Fibroblast of skin of left quadriceps (primary cell): ENCODE measurements at regions not wholly inside any gene's neighbourhood (a gene's known extent, or its start where the extent isn't known, plus 50 kb on each side); places are given as distances from the start of the nearest gene placed in this dataset.
"Not testable (repeated sequence)": the region's sequence is repeated elsewhere in the genome, so short reads cannot be mapped to it uniquely, and the experiment has no call there.

Experiments used
- DNase-seq, 2 experiments: peaks; one replicate each; pipeline ENCODE4 v3.0.0-alpha.2; 2013; ENCODE audit warnings: low read depth in 2 of 2

GRCh38 chr7:52592698-52593097 lies 442.7 kb upstream of the POM121L12 start:
- no peak for DNase-seq

GRCh38 chr7:52586704-52587103 lies 448.7 kb upstream of the POM121L12 start:
- no peak for DNase-seq

- DNase-seq: no peak
These were observed 451.4 kb upstream of the POM121L12 start for GRCh38 chr7:52584041-52584440.

GRCh38 chr7:52573141-52573540 lies 462.3 kb upstream of the POM121L12 start:
- DNase-seq: not testable (repeated sequence)

- no peak for DNase-seq
These were observed 464.4 kb upstream of the POM121L12 start for GRCh38 chr7:52571026-52571425.

GRCh38 chr7:52569151-52569550 lies 466.3 kb upstream of the POM121L12 start:
- no peak for DNase-seq

- DNase-seq: no peak
These were observed 469.5 kb upstream of the POM121L12 start for GRCh38 chr7:52565974-52566373.

GRCh38 chr7:52555805-52556204 lies 479.6 kb upstream of the POM121L12 start:
- DNase-seq: no peak

GRCh38 chr7:52547308-52547910 lies 488.0 kb upstream of the POM121L12 start:
- no peak for DNase-seq

- DNase-seq: not testable (repeated sequence)
These were observed 494.2 kb upstream of the POM121L12 start for GRCh38 chr7:52541198-52541765.

GRCh38 chr7:52540041-52540440 lies 495.4 kb upstream of the POM121L12 start:
- no peak for DNase-seq

- no peak for DNase-seq
These were observed 496.0 kb upstream of the POM121L12 start for GRCh38 chr7:52539414-52539813.

GRCh38 chr7:52537051-52537450 lies 498.4 kb upstream of the POM121L12 start:
- no peak for DNase-seq

GRCh38 chr7:52525772-52526341 lies 509.6 kb upstream of the POM121L12 start:
- no peak for DNase-seq

- no peak for DNase-seq
These were observed 516.6 kb upstream of the POM121L12 start for GRCh38 chr7:52518869-52519268.

GRCh38 chr7:52512656-52513055 lies 522.8 kb upstream of the POM121L12 start:
- DNase-seq: no peak

- DNase-seq: no peak
These were observed 527.7 kb upstream of the POM121L12 start for GRCh38 chr7:52507546-52508255.

GRCh38 chr7:52506325-52506724 lies 529.1 kb upstream of the POM121L12 start:
- DNase-seq: no peak

- DNase-seq: no peak
These were observed 530.9 kb upstream of the POM121L12 start for GRCh38 chr7:52504561-52504960.

GRCh38 chr7:52502281-52502680 lies 533.2 kb upstream of the POM121L12 start:
- no peak for DNase-seq

GRCh38 chr7:52501696-52502095 lies 533.7 kb upstream of the POM121L12 start:
- DNase-seq: no peak

GRCh38 chr7:52500841-52501240 lies 534.6 kb upstream of the POM121L12 start:
- no peak for DNase-seq

- DNase-seq: no peak
These were observed 537.1 kb upstream of the POM121L12 start for GRCh38 chr7:52498366-52498765.
